ENCODE measurements at regions not wholly inside any gene's neighbourhood (a gene's known extent, or its start where the extent isn't known, plus 50 kb on each side); places are given as distances from the start of the nearest gene placed in this dataset.
A peak's percentile ranks its signal among the peaks of the same experiment; 100 is the strongest.

- intact Hi-C loops (cut with DNase I), result no loop called here
- H3K4me3 ChIP-seq, result no peak overlapping the region
- no peaks in the 10 kb centered on the region for H3K36me3 ChIP-seq (ENCODE audit: insufficient read depth in 1 of 2, low read depth in 1 of 2)
- H3K27me3 ChIP-seq (ENCODE audit: insufficient read depth in 3 of 3, low read length in 2 of 3), result no peaks in the 10 kb centered on the region
- ATAC-seq (no peak), DNase-seq (no peak)
- no peaks in the 10 kb centered on the region for H3K4me1 ChIP-seq
- H3K9me3 ChIP-seq, result no peaks in the 10 kb centered on the region
- WGBS, 3 donors, result 36 to 53% (median 47%) methylated on average over 4 of the region's 4 CpGs
- no peak overlapping the region for H3K27ac ChIP-seq
- TF ChIP-seq, protein P1, sequence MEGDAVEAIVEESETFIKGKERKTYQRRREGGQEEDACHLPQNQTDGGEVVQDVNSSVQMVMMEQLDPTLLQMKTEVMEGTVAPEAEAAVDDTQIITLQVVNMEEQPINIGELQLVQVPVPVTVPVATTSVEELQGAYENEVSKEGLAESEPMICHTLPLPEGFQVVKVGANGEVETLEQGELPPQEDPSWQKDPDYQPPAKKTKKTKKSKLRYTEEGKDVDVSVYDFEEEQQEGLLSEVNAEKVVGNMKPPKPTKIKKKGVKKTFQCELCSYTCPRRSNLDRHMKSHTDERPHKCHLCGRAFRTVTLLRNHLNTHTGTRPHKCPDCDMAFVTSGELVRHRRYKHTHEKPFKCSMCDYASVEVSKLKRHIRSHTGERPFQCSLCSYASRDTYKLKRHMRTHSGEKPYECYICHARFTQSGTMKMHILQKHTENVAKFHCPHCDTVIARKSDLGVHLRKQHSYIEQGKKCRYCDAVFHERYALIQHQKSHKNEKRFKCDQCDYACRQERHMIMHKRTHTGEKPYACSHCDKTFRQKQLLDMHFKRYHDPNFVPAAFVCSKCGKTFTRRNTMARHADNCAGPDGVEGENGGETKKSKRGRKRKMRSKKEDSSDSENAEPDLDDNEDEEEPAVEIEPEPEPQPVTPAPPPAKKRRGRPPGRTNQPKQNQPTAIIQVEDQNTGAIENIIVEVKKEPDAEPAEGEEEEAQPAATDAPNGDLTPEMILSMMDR (IDR thresholded peaks at IDR 0.05), result no peak
Observed at GRCh38 chr3:186432189-186432588, 70.2 kb upstream of the DGKG start.

GRCh38 chr3:186427627-186428281 is 65.7 kb upstream of the DGKG start:
- H3K4me1 ChIP-seq, result no peaks in the 10 kb centered on the region
- WGBS, 3 donors, result 61 to 66% (median 64%) methylated on average over 10 of the region's 10 CpGs
- TF ChIP-seq, protein P1 (IDR thresholded peaks at IDR 0.05), result no peak
- ATAC-seq (no peak), DNase-seq (no peak)
- no peaks in the 10 kb centered on the region for H3K9me3 ChIP-seq
- H3K27ac ChIP-seq, result no peak overlapping the region
- no peaks in the 10 kb centered on the region for H3K36me3 ChIP-seq (ENCODE audit: insufficient read depth in 1 of 2, low read depth in 1 of 2)
- intact Hi-C loops (cut with DNase I), result no loop called here
- no peak overlapping the region for H3K4me3 ChIP-seq
- no peaks in the 10 kb centered on the region for H3K27me3 ChIP-seq (ENCODE audit: insufficient read depth in 3 of 3, low read length in 2 of 3)

DNA sequence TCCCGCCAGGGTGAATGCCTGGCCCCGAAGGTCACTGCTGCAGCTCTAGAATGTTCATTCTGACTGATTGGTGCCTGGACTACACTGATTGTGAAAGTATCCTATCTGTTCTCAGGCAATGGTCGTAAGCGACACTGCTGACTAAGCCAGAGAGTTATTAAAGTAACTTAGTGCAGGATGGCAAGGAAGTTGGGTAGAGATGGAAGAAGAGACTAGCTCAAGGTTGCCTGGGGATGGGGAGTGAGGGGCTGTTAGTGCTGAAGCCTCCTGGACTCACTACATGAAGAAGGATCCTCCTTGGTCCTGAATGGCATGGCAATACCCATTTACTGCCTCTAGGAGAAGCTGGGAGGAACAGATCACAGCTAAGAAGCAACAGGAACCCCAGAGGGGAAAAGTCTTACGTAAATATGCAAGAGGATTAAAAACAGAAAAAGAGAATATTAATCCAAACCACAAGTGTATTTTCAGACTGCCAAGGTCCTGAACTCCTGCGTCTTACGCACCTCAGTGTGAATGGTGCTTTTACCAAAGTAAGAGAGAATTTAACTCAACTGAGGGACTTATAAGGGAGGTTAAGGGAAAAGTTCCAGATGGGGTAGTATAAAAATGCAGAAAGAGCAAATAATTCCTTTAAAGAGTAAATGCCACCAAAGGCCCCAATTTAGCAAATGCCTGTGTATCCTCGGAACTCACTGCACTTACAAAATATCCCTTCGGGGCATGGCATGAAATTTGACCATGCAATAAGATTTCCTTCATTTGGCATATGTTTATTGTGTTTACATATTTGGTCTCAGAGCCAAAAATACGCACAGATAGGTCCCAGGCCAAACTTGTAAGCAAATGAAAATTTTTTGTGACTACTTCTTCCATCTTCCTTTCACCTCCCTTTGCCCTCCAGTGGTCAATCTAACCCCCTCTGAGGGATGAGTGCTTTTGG is 64.0 kb upstream of the DGKG start:
- no peaks in the 10 kb centered on the region for H3K4me1 ChIP-seq
- no peaks in the 10 kb centered on the region for H3K36me3 ChIP-seq (ENCODE audit: insufficient read depth in 1 of 2, low read depth in 1 of 2)
- no peak for ATAC-seq
- H3K27me3 ChIP-seq (ENCODE audit: insufficient read depth in 3 of 3, low read length in 2 of 3), result no peaks in the 10 kb centered on the region
- 68 to 76% (median 74%) methylated on average over 10 of the region's 10 CpGs for WGBS, 3 donors
- intact Hi-C loops (cut with DNase I), result no loop called here
- H3K4me3 ChIP-seq, result no peak overlapping the region
- TF ChIP-seq, protein P1 (IDR thresholded peaks at IDR 0.05), result peak; percentile 6
- H3K27ac ChIP-seq, result no peak overlapping the region
- DNase-seq, result no peak
- no peaks in the 10 kb centered on the region for H3K9me3 ChIP-seq

GRCh38 chr3:186421946-186422345 is 59.9 kb upstream of the DGKG start:
- DNase-seq, result no peak
- H3K27me3 ChIP-seq (ENCODE audit: insufficient read depth in 3 of 3, low read length in 2 of 3), result no peaks in the 10 kb centered on the region
- ATAC-seq, result no peak
- no peak overlapping the region for H3K27ac ChIP-seq
- TF ChIP-seq, protein P1 (IDR thresholded peaks at IDR 0.05), result no peak
- no peaks in the 10 kb centered on the region for H3K4me1 ChIP-seq
- no peaks in the 10 kb centered on the region for H3K36me3 ChIP-seq (ENCODE audit: insufficient read depth in 1 of 2, low read depth in 1 of 2)
- H3K9me3 ChIP-seq, result no peaks in the 10 kb centered on the region
- intact Hi-C loops (cut with DNase I), result no loop called here
- H3K4me3 ChIP-seq, result no peak overlapping the region
